Activated naive CD4-positive, alpha-beta T cell treated with anti-CD3 and anti-CD28 coated beads, Interleukin-2, amount 50 U/mL, for 24 hours (primary cell): ENCODE measurements at regions not wholly inside any gene's neighbourhood (a gene's known extent, or its start where the extent isn't known, plus 50 kb on each side); places are given as distances from the start of the nearest gene placed in this dataset.

Source experiments
- H3K27ac Mint-ChIP-seq: one replicate; pipeline ENCODE4 v1.8.0; 2021; ENCODE audit warnings: mild to moderate bottlenecking, mixed read lengths
- H3K27me3 Mint-ChIP-seq: one replicate; pipeline ENCODE4 v1.8.0; 2021; ENCODE audit warnings: mixed read lengths
- H3K36me3 Mint-ChIP-seq: one replicate; pipeline ENCODE4 v1.8.0; 2021; ENCODE audit warnings: mixed read lengths
- H3K4me1 Mint-ChIP-seq: one replicate; pipeline ENCODE4 v1.8.0; 2021; ENCODE audit warnings: mixed read lengths
- H3K4me3 Mint-ChIP-seq: one replicate; pipeline ENCODE4 v1.8.0; 2021; ENCODE audit warnings: mild to moderate bottlenecking, mixed read lengths
- H3K9me3 Mint-ChIP-seq: one replicate; pipeline ENCODE4 v1.8.0; 2021; ENCODE audit warnings: mixed read lengths

DNA sequence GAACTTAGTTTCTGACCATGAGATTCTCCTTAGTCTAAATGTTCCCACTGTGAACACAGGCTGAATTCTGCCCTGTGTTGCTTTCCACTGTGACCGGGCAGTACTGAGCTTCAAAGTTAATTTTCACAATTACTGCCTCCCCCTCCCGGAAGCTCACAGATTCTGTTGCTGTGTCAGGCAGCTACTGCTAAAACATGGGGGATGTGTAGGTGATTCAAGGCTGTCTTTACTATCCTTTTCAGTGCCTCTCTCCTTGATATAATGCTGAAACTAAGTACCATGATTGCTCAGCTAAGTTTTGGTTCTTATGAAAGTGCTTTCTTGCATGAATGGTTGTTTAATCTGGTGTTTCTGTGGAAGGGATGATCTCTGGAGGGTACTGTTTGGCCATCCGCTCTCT, 428.3 kb upstream of the NOVA1 start:
- H3K4me3 Mint-ChIP-seq, result no peak overlapping the region
- H3K4me1 Mint-ChIP-seq, result no peaks in the 10 kb centered on the region
- H3K27ac Mint-ChIP-seq, result no peak overlapping the region
- no peaks in the 10 kb centered on the region for H3K36me3 Mint-ChIP-seq
- H3K27me3 Mint-ChIP-seq, result no peaks in the 10 kb centered on the region
- peaks cover 8% of the 10 kb centered on the region for H3K9me3 Mint-ChIP-seq

DNA sequence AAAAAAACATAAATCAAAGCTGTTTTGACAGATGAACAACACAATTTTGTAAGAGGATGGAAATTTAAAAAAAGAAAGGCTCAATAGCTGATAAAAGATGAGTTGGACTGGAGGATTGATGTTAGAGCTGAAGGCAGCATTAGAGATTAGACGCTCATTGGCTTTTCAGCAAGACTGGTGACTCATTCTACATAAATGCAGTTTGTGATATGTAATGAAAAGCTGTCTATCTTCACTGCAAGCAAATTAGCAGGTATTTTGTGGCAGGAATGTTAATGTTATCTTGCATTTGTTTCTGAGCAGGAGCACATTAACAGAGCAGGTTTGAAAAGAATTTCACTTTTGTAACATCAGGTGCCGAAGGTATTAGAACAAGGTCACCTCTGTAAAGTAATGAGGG, 442.7 kb upstream of the NOVA1 start:
- no peaks in the 10 kb centered on the region for H3K4me1 Mint-ChIP-seq
- peaks cover 4% of the 10 kb centered on the region for H3K9me3 Mint-ChIP-seq
- no peaks in the 10 kb centered on the region for H3K27me3 Mint-ChIP-seq
- H3K4me3 Mint-ChIP-seq, result no peak overlapping the region
- no peaks in the 10 kb centered on the region for H3K36me3 Mint-ChIP-seq
- no peak overlapping the region for H3K27ac Mint-ChIP-seq

DNA sequence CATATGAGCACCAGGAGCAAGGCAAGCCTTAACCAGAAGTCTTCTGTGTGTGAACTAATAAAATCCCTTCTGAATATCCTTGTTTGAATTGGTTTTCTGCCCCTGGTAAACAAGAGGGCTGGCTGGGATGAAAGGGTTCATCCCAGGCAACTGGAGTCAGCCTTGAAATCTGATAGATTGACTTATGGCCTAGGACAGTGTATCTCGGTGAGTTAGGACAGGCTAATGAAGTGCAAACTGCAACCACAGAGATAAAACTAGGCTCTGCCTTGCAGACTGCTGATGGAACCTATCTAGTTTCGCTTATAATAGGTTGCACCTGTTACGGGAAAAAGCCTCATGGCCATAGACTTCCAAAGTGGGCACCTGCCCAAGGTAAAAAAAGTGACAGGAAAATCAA, 451.9 kb upstream of the NOVA1 start:
- no peaks in the 10 kb centered on the region for H3K27me3 Mint-ChIP-seq
- no peak overlapping the region for H3K27ac Mint-ChIP-seq
- H3K4me1 Mint-ChIP-seq, result no peaks in the 10 kb centered on the region
- no peak overlapping the region for H3K4me3 Mint-ChIP-seq
- H3K9me3 Mint-ChIP-seq, result peaks cover 6% of the 10 kb centered on the region
- H3K36me3 Mint-ChIP-seq, result no peaks in the 10 kb centered on the region

DNA sequence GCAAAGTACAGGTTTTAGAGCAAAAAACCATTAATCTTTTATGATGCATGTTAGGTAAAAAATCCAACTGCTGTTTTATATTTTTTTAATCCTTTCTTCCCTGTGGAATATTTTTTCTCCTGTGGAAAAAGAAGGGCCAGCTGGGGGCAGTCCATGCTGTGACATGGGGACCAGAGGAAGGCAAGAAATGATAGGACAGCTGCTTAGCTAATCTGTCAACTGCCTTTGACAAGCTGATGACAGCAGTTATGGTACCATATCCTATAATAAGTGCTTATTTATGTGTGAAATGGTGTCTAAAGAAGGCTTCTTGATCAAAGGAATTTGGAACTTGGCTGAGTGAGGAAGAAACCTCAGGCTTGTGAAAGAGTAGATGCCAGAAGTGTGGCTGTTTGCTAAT, 452.4 kb upstream of the NOVA1 start:
- H3K9me3 Mint-ChIP-seq, result peaks cover 6% of the 10 kb centered on the region
- no peaks in the 10 kb centered on the region for H3K4me1 Mint-ChIP-seq
- no peak overlapping the region for H3K4me3 Mint-ChIP-seq
- H3K27ac Mint-ChIP-seq, result no peak overlapping the region
- no peaks in the 10 kb centered on the region for H3K27me3 Mint-ChIP-seq
- no peaks in the 10 kb centered on the region for H3K36me3 Mint-ChIP-seq

DNA sequence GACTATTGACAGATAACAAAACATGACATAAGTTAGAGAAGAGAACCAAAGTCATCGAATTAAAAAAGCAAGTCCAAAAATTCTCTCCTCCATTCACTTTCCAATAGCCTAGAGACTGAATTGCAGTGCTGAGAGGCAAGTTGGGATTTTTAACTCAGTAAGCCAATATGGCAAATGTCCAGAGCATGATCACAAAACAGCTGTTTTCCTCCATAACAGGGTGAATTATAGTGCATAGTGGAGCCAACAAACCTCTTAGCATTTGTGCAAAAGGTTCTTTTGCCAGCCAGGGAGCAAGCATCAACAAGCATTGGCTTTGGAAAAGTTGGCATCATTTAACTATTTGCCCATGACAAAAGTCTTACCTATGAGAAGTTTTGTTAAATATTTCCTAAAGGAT, 458.8 kb upstream of the NOVA1 start:
- Mint-ChIP-seq H3K27me3 (no peaks in the 10 kb centered on the region), H3K4me3 (no peak overlapping the region), H3K36me3 (no peaks in the 10 kb centered on the region), H3K9me3 (peaks cover 6% of the 10 kb centered on the region), H3K27ac (no peak overlapping the region), H3K4me1 (no peaks in the 10 kb centered on the region)

DNA sequence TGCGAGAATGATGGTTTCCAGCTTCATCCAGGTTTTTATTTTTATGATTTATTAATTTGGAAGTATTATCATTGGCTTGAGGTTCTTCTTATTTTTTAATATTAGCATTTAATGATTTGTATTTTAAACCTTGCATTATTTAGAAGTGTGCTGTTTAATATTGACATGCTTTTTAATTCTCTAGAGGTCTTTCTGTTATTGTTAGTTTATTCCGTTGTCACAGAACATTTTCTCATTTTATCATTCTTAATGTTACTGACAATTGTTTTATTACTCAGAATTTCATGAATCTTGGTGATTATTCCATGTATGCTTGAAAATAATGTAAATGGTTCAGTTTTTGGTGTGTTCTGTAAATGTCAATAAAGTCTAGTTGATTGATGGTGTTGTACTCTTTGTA, 463.5 kb upstream of the NOVA1 start:
- Mint-ChIP-seq H3K4me1 (no peaks in the 10 kb centered on the region), H3K36me3 (no peaks in the 10 kb centered on the region), H3K27me3 (no peaks in the 10 kb centered on the region), H3K27ac (no peak overlapping the region), H3K4me3 (no peak overlapping the region), H3K9me3 (peaks cover 6% of the 10 kb centered on the region)

DNA sequence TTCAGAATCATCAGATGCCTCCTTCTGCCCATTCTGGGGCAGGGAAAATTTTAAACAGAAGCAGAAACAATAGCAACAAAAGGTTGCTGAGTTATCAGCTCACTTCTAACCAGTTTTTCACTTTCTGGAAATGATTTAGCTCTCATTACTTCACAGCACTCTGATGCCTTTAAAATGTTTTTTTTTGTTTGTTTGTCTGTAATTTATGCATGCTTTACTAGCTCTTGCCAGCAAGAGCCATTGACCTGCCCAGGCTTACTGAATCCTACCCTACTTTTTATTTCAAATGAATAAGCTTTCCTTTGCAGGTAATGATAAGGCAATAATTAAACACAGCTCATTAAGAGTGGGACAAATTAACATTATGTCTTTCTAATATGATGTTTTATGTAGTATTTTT, 466.1 kb upstream of the NOVA1 start:
- H3K36me3 Mint-ChIP-seq, result no peaks in the 10 kb centered on the region
- H3K9me3 Mint-ChIP-seq, result peaks cover 6% of the 10 kb centered on the region
- H3K27me3 Mint-ChIP-seq, result no peaks in the 10 kb centered on the region
- H3K4me1 Mint-ChIP-seq, result no peaks in the 10 kb centered on the region
- no peak overlapping the region for H3K4me3 Mint-ChIP-seq
- H3K27ac Mint-ChIP-seq, result no peak overlapping the region

DNA sequence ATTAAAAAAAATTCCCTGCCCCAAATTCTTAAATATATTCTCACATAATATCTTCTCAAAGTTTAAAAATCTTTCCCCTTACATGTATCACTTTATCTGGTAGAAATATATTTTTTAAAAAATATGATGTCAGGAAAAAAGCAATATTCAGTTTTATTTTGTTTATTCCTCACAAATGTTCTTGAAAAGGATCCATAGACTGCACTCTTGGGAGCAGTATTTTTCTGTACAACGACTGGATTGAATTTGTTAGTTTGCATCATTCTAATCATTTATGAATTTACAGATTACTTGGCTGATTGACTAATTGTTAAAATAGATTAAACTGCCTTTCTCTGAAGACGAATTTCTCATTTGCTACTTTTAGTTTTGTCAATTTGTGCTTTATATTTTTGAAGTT, 468.1 kb upstream of the NOVA1 start:
- Mint-ChIP-seq H3K4me1 (no peaks in the 10 kb centered on the region), H3K4me3 (no peak overlapping the region), H3K9me3 (peaks cover 6% of the 10 kb centered on the region)

DNA sequence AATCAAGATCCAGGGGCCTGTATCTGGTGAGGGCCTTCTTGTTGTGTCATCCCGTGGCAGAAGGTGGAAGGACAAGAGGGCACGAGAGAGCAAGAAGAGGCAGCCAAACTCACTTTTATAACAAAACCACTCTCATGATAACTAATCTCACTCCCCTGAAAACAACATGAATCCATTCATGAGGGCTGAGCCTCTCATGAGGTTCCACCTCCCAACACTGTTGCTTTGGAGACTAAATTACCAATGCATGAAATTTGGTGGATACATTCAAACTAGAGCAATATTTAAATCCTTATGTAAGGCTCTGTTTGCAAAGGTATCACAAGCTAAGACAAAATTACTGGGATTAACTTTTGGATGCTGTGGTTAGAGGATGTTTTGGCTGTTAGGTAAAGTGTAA, 470.1 kb upstream of the NOVA1 start:
- Mint-ChIP-seq H3K36me3 (no peaks in the 10 kb centered on the region), H3K4me1 (no peaks in the 10 kb centered on the region), H3K27me3 (no peaks in the 10 kb centered on the region), H3K4me3 (no peak overlapping the region), H3K9me3 (peaks cover 6% of the 10 kb centered on the region), H3K27ac (no peak overlapping the region)

More for the DNA sequence above, 468.1 kb upstream of the NOVA1 start:
- Mint-ChIP-seq H3K27ac (no peak overlapping the region), H3K36me3 (no peaks in the 10 kb centered on the region), H3K27me3 (no peaks in the 10 kb centered on the region)

DNA sequence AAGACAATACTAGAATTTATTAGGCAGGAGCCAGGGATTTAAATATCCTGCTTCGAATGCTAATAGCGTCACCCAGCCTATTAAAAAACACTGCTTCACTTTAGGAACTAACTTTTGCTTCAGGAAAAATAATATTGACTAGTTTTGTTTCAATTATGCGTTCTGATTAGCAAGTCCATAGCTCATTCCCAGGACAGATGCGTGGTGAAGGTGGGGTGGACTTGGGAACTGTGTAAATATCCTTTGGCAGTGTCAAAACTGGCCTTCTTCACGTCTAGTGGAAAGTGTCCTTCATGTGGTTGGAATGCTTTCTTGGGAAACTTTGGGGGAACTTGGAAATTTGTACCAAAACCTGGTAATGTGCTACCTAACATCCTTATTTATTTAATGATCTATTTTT, 474.8 kb upstream of the NOVA1 start:
- Mint-ChIP-seq H3K4me1 (no peaks in the 10 kb centered on the region), H3K9me3 (peaks cover 8% of the 10 kb centered on the region), H3K27ac (no peak overlapping the region), H3K4me3 (no peak overlapping the region), H3K27me3 (no peaks in the 10 kb centered on the region), H3K36me3 (no peaks in the 10 kb centered on the region)

DNA sequence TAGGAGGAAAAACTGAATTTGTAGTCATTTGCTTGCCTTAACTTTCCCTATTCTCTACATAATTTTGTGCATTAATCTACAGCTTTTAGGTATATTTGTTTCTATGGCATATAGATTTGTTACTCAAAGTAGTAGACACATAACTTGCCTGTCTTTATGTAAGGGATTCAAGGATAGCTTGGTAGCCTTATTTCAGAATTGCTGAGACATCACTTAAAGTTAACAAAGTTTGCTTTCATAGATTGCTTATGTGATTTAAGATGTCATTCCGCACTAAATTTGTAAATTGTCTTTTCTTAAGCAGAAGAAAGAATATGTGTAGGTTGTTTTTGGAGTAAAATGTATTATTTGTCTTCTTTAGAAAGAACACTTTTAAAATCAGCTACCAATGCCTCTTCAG, 477.7 kb upstream of the NOVA1 start:
- H3K27ac Mint-ChIP-seq, result no peak overlapping the region
- peaks cover 20% of the 10 kb centered on the region for H3K9me3 Mint-ChIP-seq
- H3K36me3 Mint-ChIP-seq, result no peaks in the 10 kb centered on the region
- no peaks in the 10 kb centered on the region for H3K27me3 Mint-ChIP-seq
- H3K4me3 Mint-ChIP-seq, result no peak overlapping the region
- H3K4me1 Mint-ChIP-seq, result no peaks in the 10 kb centered on the region

DNA sequence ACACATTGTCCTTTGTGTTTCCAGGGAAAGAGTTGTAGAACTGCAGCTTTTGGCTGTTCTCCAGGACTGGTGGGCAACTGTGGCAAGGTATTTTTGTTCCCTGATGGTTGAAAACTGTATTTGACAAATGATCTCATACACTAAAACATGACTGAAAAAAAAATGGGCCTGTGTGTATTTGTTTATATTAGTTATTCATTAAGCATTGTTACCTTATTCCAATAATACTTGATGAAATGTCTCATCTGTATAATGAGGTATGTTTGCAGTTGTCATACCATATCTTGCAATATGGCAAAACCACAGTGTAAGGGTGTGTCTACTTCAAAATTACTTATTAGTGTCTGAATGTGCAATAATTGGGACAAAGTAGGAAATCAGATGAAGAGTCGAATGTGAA, 479.4 kb upstream of the NOVA1 start:
- no peak overlapping the region for H3K27ac Mint-ChIP-seq
- no peaks in the 10 kb centered on the region for H3K27me3 Mint-ChIP-seq
- peaks cover 21% of the 10 kb centered on the region for H3K9me3 Mint-ChIP-seq
- no peaks in the 10 kb centered on the region for H3K4me1 Mint-ChIP-seq
- no peak overlapping the region for H3K4me3 Mint-ChIP-seq
- H3K36me3 Mint-ChIP-seq, result no peaks in the 10 kb centered on the region

DNA sequence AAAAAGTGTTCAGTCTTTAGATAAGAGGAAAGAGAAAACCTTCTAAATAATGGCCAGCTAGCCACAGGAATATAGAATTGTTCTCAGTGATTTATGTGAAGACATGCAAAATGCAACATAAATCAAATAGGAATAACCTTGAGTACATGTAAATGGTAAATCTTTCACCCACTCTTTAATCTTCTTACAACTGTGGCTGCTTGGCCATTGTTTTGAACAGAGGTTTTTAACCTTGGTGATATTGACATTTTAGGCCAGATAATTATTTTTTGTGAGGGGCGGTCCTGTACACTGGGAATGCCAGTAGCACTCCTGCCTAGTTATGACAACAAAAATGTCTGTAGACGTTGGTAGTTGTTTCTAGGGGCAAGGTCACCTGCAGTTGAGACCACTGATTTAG, 479.9 kb upstream of the NOVA1 start:
- Mint-ChIP-seq H3K4me1 (no peaks in the 10 kb centered on the region), H3K4me3 (no peak overlapping the region), H3K36me3 (no peaks in the 10 kb centered on the region), H3K27me3 (no peaks in the 10 kb centered on the region), H3K9me3 (peaks cover 26% of the 10 kb centered on the region), H3K27ac (no peak overlapping the region)

DNA sequence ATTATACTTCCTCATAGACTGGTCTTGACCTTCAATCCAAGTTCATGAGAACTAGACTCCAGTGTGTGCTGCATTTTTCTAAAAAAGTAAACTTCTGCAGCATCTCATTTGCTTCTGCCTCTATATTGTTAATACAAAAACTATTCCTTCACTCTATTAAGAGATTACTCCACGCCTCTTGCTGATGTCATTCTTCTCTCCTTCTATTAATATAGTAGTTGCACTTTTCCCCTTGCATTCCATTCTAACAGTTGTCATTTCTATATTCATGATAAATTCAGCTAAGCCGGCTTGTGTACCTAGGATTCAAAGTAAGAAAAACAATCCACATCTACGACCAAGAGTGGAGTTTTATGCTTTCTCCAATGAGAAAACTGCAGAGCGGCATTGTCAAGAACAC, 480.4 kb upstream of the NOVA1 start:
- no peaks in the 10 kb centered on the region for H3K4me1 Mint-ChIP-seq
- H3K9me3 Mint-ChIP-seq, result peaks cover 26% of the 10 kb centered on the region
- H3K36me3 Mint-ChIP-seq, result no peaks in the 10 kb centered on the region
- H3K27me3 Mint-ChIP-seq, result no peaks in the 10 kb centered on the region
- no peak overlapping the region for H3K27ac Mint-ChIP-seq
- no peak overlapping the region for H3K4me3 Mint-ChIP-seq

DNA sequence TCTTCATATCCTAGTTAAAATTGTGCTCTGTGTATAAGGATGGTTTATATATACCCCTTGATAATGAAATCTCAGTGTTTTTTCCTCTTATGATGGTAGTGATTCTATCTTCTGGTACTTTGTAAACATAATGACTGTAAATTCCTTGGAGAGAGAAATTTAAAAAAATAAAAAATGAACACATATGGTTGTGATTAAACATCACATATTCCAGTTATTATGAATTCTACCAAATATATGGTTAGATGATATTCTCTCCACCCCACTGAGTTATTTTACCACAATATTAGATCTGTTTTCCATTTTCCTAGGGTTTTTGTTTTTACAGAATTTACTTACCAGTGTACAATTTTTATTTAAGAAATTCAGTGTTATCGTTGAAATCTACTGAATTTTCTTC, 481.9 kb upstream of the NOVA1 start:
- Mint-ChIP-seq H3K4me1 (no peaks in the 10 kb centered on the region), H3K27ac (no peak overlapping the region), H3K9me3 (peaks cover 26% of the 10 kb centered on the region), H3K27me3 (no peaks in the 10 kb centered on the region), H3K4me3 (no peak overlapping the region), H3K36me3 (no peaks in the 10 kb centered on the region)

DNA sequence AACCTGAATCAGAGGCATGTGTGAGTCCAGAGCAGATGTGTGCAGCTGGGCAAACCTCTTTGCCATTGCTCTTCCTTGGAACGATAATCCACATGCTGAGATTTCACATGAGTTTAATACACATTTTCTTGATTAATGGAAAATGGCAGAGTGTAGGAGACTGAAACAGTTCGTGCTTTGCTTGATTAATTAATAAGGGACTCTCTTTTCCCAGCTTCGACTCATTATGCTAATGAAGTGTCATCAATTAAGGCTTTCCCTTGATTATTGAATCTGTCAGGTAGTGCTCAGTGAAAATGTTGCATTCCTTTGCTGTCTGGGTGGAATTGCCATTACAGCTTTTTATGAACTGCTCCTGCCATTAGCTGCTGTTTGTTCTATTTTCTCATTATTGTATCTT, 487.7 kb upstream of the NOVA1 start:
- Mint-ChIP-seq H3K27ac (no peak overlapping the region), H3K4me3 (no peak overlapping the region), H3K27me3 (no peaks in the 10 kb centered on the region), H3K9me3 (peaks cover 10% of the 10 kb centered on the region), H3K36me3 (no peaks in the 10 kb centered on the region), H3K4me1 (no peaks in the 10 kb centered on the region)

DNA sequence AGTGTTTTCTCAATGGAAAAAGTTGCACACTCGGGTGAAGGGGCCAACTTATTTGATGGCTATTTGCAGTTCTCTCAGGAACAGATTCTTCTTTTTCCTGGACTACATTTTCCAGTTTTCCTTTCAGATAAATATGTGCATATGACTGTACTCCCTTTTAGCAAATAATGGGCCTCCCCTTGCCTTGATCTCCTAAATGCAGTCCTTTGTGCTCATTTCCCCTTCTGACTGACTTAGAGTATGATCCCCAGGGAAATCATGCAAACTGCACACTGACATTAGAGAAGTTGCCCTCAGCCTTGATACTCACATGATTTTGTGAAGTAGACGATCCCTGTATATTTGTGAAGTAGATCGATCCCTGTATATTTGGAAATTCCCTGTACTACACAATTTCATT, 492.9 kb upstream of the NOVA1 start:
- Mint-ChIP-seq H3K27ac (no peak overlapping the region), H3K9me3 (peaks cover 14% of the 10 kb centered on the region), H3K27me3 (no peaks in the 10 kb centered on the region), H3K4me3 (no peak overlapping the region), H3K4me1 (no peaks in the 10 kb centered on the region), H3K36me3 (no peaks in the 10 kb centered on the region)

DNA sequence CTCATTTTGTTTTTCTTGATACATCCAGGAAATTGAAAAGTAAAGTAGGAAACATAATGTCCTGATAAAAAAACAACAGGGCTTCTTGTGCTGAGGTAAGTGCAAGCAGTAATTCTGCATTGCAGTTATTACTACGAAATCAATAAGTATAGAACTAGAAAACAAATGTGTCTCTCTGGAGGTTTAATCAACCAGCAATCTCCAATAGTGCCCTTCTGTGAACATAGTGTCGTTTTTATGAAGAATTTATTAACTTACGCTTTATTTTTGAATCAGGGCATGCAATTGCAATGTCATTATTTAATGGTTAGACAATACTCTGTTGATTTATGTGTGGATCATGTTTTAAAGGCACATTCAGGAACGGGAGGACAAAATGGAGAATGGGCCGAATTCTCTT, 494.1 kb upstream of the NOVA1 start:
- H3K27ac Mint-ChIP-seq, result no peak overlapping the region
- peaks cover 14% of the 10 kb centered on the region for H3K9me3 Mint-ChIP-seq
- H3K4me1 Mint-ChIP-seq, result no peaks in the 10 kb centered on the region
- H3K36me3 Mint-ChIP-seq, result no peaks in the 10 kb centered on the region
- H3K27me3 Mint-ChIP-seq, result no peaks in the 10 kb centered on the region
- no peak overlapping the region for H3K4me3 Mint-ChIP-seq
